ENCODE measurements at regions not wholly inside any gene's neighbourhood (a gene's known extent, or its start where the extent isn't known, plus 50 kb on each side); places are given as distances from the start of the nearest gene placed in this dataset.

DNA sequence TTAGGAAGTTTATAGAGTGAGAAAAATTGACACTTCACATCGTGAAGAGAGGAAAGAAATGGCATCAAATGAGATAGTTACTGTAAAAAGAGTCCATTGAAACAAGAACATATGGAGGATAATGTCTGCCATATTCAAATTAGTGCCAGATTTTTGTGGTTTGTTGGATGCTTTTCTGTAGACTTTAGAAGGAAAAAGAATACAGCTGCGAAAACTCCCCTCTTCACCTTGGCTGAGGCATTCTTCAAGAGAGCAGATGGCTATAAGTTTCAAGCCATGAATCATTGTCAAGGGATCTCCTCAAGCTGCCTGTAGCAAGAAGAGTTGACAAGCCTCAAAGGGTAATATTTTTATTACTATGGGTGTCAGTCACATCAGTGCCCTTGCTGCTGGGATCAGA is 507.4 kb upstream of the RAG2 start:
- DNase-seq (ENCODE audit: low read depth in 1 of 2, low spot score in 1 of 2) = no peak
- no peak for TF ChIP-seq SPI1 (IDR thresholded peaks at IDR 0.05; ENCODE audit: borderline replicate concordance, low read depth)
- TF ChIP-seq GABPA (IDR thresholded peaks at IDR 0.05; ENCODE audit: low read depth) = no peak
- no peak for TF ChIP-seq REST (IDR thresholded peaks at IDR 0.05; ENCODE audit: insufficient replicate concordance, low read depth)
- no peak for TF ChIP-seq POLR2AphosphoS5 (IDR thresholded peaks at IDR 0.05; ENCODE audit: low read depth)
- TF ChIP-seq, protein P1, sequence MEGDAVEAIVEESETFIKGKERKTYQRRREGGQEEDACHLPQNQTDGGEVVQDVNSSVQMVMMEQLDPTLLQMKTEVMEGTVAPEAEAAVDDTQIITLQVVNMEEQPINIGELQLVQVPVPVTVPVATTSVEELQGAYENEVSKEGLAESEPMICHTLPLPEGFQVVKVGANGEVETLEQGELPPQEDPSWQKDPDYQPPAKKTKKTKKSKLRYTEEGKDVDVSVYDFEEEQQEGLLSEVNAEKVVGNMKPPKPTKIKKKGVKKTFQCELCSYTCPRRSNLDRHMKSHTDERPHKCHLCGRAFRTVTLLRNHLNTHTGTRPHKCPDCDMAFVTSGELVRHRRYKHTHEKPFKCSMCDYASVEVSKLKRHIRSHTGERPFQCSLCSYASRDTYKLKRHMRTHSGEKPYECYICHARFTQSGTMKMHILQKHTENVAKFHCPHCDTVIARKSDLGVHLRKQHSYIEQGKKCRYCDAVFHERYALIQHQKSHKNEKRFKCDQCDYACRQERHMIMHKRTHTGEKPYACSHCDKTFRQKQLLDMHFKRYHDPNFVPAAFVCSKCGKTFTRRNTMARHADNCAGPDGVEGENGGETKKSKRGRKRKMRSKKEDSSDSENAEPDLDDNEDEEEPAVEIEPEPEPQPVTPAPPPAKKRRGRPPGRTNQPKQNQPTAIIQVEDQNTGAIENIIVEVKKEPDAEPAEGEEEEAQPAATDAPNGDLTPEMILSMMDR (IDR thresholded peaks at IDR 0.05; ENCODE audit: insufficient read depth, low read length) = no peak
- no peak overlapping the region for H3K4me3 ChIP-seq (replicated peaks; ENCODE audit: insufficient read depth, low read length)
- no peak overlapping the region for H3K27ac ChIP-seq (replicated peaks)
- no peaks in the 10 kb centered on the region for H3K27me3 ChIP-seq (ENCODE audit: insufficient read depth, poor library complexity, severe bottlenecking)

DNA sequence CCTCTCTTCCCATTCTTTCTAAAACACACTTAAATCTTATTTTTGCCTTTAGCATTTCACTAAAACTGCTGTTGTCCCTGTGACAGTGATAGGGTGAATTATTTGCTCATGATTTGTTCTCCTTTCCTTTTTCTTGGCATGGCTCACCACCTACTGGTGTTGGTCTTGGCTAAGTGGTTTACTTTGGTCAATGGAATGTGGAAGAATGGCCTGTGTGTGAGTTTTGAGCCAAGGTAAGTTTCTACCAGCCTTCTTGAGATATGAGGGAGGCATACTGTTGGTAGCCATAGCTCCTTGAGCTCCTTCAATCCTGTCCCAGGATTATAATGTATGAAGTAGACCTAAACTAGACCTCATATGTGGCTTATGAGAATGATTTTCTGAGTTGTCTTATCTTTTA is 506.3 kb upstream of the RAG2 start:
- no peak for DNase-seq (ENCODE audit: low read depth in 1 of 2, low spot score in 1 of 2)
- H3K27ac ChIP-seq (replicated peaks) = no peak overlapping the region
- H3K27me3 ChIP-seq (ENCODE audit: insufficient read depth, poor library complexity, severe bottlenecking) = no peaks in the 10 kb centered on the region
- no peak overlapping the region for H3K4me3 ChIP-seq (replicated peaks; ENCODE audit: insufficient read depth, low read length)
- TF ChIP-seq, protein P1 (IDR thresholded peaks at IDR 0.05; ENCODE audit: insufficient read depth, low read length) = no peak
- TF ChIP-seq GABPA (IDR thresholded peaks at IDR 0.05; ENCODE audit: low read depth) = no peak
- no peak for TF ChIP-seq REST (IDR thresholded peaks at IDR 0.05; ENCODE audit: insufficient replicate concordance, low read depth)
- no peak for TF ChIP-seq POLR2AphosphoS5 (IDR thresholded peaks at IDR 0.05; ENCODE audit: low read depth)
- no peak for TF ChIP-seq SPI1 (IDR thresholded peaks at IDR 0.05; ENCODE audit: borderline replicate concordance, low read depth)

DNA sequence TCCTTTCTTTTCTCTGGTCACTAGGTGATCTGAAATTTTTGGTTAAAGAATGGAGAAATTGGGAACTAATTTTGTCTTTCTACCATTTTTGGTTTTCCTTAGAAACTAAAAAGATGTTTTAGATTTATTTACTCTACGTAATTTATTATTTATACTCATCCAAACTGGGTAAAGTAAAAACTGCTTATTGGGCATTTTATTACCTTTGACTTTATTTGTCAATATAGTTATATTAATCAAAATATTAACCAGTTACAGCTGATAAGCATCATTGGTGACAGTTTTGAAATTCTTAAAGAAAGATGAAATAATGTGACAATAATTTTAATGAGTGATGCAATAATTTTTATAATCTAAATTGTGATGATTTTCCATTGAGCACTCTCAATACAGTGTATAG is 502.0 kb upstream of the RAG2 start:
- TF ChIP-seq POLR2AphosphoS5 (IDR thresholded peaks at IDR 0.05; ENCODE audit: low read depth) (no peak), SPI1 (IDR thresholded peaks at IDR 0.05; ENCODE audit: borderline replicate concordance, low read depth) (no peak), GABPA (IDR thresholded peaks at IDR 0.05; ENCODE audit: low read depth) (no peak), REST (IDR thresholded peaks at IDR 0.05; ENCODE audit: insufficient replicate concordance, low read depth) (no peak)
- TF ChIP-seq, protein P1 (IDR thresholded peaks at IDR 0.05; ENCODE audit: insufficient read depth, low read length) = no peak
- H3K27me3 ChIP-seq (ENCODE audit: insufficient read depth, poor library complexity, severe bottlenecking) = no peaks in the 10 kb centered on the region
- no peak overlapping the region for H3K4me3 ChIP-seq (replicated peaks; ENCODE audit: insufficient read depth, low read length)
- no peak overlapping the region for H3K27ac ChIP-seq (replicated peaks)
- DNase-seq (ENCODE audit: low read depth in 1 of 2, low spot score in 1 of 2) = no peak

Measured in HL-60 (cell line).